ENCODE measurements at regions not wholly inside any gene's neighbourhood (a gene's known extent, or its start where the extent isn't known, plus 50 kb on each side); places are given as distances from the start of the nearest gene placed in this dataset.

DNA sequence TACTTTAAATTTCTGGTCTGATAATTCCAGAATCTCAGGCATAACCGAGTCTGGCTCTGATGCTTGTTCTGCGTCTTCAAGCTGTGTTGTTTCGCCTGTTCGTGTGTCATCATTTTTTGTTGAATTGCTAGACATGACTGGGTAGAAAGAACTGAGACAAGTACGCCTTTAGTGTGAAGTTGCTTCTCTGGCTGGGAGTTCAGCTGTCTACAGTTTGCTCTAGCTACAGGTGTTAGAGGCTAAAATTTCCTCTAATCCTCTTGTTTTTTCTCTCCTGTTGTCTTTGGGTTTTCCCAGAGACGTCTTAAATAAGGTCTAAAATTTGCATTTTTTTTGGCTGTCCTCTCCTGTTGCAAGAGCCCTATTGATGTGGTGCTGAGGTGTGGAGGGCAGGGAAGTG is 100.3 kb downstream of the FAM50B start:
- TF ChIP-seq, protein P1, sequence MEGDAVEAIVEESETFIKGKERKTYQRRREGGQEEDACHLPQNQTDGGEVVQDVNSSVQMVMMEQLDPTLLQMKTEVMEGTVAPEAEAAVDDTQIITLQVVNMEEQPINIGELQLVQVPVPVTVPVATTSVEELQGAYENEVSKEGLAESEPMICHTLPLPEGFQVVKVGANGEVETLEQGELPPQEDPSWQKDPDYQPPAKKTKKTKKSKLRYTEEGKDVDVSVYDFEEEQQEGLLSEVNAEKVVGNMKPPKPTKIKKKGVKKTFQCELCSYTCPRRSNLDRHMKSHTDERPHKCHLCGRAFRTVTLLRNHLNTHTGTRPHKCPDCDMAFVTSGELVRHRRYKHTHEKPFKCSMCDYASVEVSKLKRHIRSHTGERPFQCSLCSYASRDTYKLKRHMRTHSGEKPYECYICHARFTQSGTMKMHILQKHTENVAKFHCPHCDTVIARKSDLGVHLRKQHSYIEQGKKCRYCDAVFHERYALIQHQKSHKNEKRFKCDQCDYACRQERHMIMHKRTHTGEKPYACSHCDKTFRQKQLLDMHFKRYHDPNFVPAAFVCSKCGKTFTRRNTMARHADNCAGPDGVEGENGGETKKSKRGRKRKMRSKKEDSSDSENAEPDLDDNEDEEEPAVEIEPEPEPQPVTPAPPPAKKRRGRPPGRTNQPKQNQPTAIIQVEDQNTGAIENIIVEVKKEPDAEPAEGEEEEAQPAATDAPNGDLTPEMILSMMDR (IDR thresholded peaks at IDR 0.05) = no peak
- no peak overlapping the region for H3K27ac Mint-ChIP-seq
- H3K4me1 ChIP-seq (ENCODE audit: control insufficient read depth in 1 of 2, insufficient read depth in 2 of 2, low read length in 2 of 2) = no peaks in the 10 kb centered on the region
- no peak overlapping the region for H2AFZ ChIP-seq (ENCODE audit: insufficient read depth, low read depth, low read length, poor library complexity, severe bottlenecking)
- H3K79me2 ChIP-seq (ENCODE audit: insufficient read depth, low read length) = no peaks in the 10 kb centered on the region
- no peak overlapping the region for H3K9ac ChIP-seq (ENCODE audit: insufficient read depth, low read length, poor library complexity, severe bottlenecking)
- no CpG with 5 or more reads among the region's 6 CpGs for WGBS (ENCODE audit: insufficient coverage)
- no peaks in the 10 kb centered on the region for H3K4me1 Mint-ChIP-seq
- no peaks in the 10 kb centered on the region for H3K27me3 ChIP-seq (ENCODE audit: control insufficient read depth in 2 of 2, insufficient read depth in 2 of 2, low read length in 2 of 2)
- H3K4me3 Mint-ChIP-seq = no peak overlapping the region
- peaks cover 0 to 3% (median 3%) of the 10 kb centered on the region in 3 donors for H3K27me3 Mint-ChIP-seq (ENCODE audit: low read depth in 3 of 3)
- H3K9me3 Mint-ChIP-seq = peaks cover 0 to 2% (median 1%) of the 10 kb centered on the region in 7 donors
- H3K9me3 ChIP-seq (replicated peaks in 1 of 2; ENCODE audit: control insufficient read depth in 1 of 2, insufficient read depth in 1 of 2, low read length in 2 of 2) = no peaks in the 10 kb centered on the region
- no peak overlapping the region for H3K4me2 ChIP-seq (replicated peaks; ENCODE audit: extremely low read depth, low read length, poor library complexity, severe bottlenecking)
- H3K27ac ChIP-seq (ENCODE audit: low read depth in 1 of 2, low read length in 2 of 2) = no peak overlapping the region
- no peak overlapping the region for H3K4me3 ChIP-seq (replicated peaks in 1 of 3; ENCODE audit: low read depth in 2 of 3, low read length in 3 of 3)
- no peaks in the 10 kb centered on the region for H3K36me3 ChIP-seq (replicated peaks in 1 of 2; ENCODE audit: control insufficient read depth in 1 of 2, insufficient read depth in 2 of 2, low read length in 2 of 2)
- H3K36me3 Mint-ChIP-seq = no peaks in the 10 kb centered on the region
- H4K20me1 ChIP-seq (ENCODE audit: insufficient read depth, low read length) = no peaks in the 10 kb centered on the region
- no peak for DNase-seq
- intact Hi-C loops (cut with micrococcal nuclease) = no loop called here

DNA sequence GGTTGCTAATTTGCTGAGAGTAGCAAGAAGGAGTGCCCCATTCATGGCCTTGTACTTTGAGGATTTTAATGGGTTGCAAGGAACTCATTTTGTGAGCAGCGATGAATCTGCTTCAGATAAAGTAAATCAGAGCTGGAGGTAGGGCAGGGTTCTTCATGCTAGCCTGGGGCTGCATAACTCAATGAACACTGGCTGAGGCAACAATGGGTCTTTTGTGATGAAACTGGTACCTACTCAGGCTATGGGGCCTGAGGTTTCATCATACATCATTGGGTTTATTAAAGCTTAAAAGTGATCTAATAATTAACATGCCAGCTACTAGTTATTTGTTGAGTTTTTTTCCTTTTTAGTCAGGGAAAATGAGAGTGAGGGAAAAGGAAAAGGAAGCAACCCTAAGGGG is 106.9 kb downstream of the FAM50B start:
- intact Hi-C loops (cut with micrococcal nuclease) = no loop called here
- H2AFZ ChIP-seq (ENCODE audit: insufficient read depth, low read depth, low read length, poor library complexity, severe bottlenecking) = no peak overlapping the region
- no peak overlapping the region for H3K4me3 ChIP-seq (replicated peaks in 1 of 3; ENCODE audit: low read depth in 2 of 3, low read length in 3 of 3)
- no peak overlapping the region for H3K4me3 Mint-ChIP-seq
- H3K27me3 ChIP-seq (ENCODE audit: control insufficient read depth in 2 of 2, insufficient read depth in 2 of 2, low read length in 2 of 2) = no peaks in the 10 kb centered on the region
- no peak overlapping the region for H3K4me2 ChIP-seq (replicated peaks; ENCODE audit: extremely low read depth, low read length, poor library complexity, severe bottlenecking)
- no peaks in the 10 kb centered on the region for H3K27me3 Mint-ChIP-seq (ENCODE audit: low read depth in 3 of 3)
- no peak for DNase-seq
- H3K9me3 Mint-ChIP-seq = peaks cover 8 to 15% (median 11%) of the 10 kb centered on the region in 7 donors
- H3K79me2 ChIP-seq (ENCODE audit: insufficient read depth, low read length) = no peaks in the 10 kb centered on the region
- no peaks in the 10 kb centered on the region for H4K20me1 ChIP-seq (ENCODE audit: insufficient read depth, low read length)
- TF ChIP-seq, protein P1 (IDR thresholded peaks at IDR 0.05) = no peak
- no peaks in the 10 kb centered on the region for H3K36me3 ChIP-seq (replicated peaks in 1 of 2; ENCODE audit: control insufficient read depth in 1 of 2, insufficient read depth in 2 of 2, low read length in 2 of 2)
- peaks cover 8 to 13% of the 10 kb centered on the region in 2 donors for H3K9me3 ChIP-seq (replicated peaks in 1 of 2; ENCODE audit: control insufficient read depth in 1 of 2, insufficient read depth in 1 of 2, low read length in 2 of 2)
- no peak overlapping the region for H3K9ac ChIP-seq (ENCODE audit: insufficient read depth, low read length, poor library complexity, severe bottlenecking)
- H3K4me1 Mint-ChIP-seq = no peaks in the 10 kb centered on the region
- no peaks in the 10 kb centered on the region for H3K36me3 Mint-ChIP-seq
- H3K4me1 ChIP-seq (ENCODE audit: control insufficient read depth in 1 of 2, insufficient read depth in 2 of 2, low read length in 2 of 2) = no peaks in the 10 kb centered on the region
- 100% methylated on average over 1 of the region's 1 CpG for WGBS (ENCODE audit: insufficient coverage)
- no peak overlapping the region for H3K27ac ChIP-seq (ENCODE audit: low read depth in 1 of 2, low read length in 2 of 2)
- H3K27ac Mint-ChIP-seq = no peak overlapping the region
